ENCODE measurements at regions not wholly inside any gene's neighbourhood (a gene's known extent, or its start where the extent isn't known, plus 50 kb on each side); places are given as distances from the start of the nearest gene placed in this dataset.

DNA sequence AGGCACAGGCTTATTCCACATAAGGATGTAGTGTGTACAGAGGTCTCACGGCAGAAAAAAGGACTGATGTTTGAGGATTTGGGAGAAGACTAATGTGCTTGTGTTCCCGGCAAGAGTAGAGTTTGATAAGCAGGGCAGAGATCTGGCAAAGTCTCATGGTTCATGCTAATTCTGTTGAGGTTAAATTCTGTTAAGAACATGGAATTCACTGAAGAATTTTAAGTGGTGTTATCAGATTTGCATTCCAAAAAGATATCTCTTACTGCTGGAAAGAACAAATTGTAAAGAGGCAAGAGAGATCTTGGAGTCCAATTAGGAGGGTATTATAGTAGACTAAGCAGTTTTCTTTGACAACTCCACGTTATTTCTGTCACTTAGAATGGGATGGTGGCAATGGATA is 348.3 kb downstream of the TDRD3 start:
- TF ChIP-seq, protein P1, sequence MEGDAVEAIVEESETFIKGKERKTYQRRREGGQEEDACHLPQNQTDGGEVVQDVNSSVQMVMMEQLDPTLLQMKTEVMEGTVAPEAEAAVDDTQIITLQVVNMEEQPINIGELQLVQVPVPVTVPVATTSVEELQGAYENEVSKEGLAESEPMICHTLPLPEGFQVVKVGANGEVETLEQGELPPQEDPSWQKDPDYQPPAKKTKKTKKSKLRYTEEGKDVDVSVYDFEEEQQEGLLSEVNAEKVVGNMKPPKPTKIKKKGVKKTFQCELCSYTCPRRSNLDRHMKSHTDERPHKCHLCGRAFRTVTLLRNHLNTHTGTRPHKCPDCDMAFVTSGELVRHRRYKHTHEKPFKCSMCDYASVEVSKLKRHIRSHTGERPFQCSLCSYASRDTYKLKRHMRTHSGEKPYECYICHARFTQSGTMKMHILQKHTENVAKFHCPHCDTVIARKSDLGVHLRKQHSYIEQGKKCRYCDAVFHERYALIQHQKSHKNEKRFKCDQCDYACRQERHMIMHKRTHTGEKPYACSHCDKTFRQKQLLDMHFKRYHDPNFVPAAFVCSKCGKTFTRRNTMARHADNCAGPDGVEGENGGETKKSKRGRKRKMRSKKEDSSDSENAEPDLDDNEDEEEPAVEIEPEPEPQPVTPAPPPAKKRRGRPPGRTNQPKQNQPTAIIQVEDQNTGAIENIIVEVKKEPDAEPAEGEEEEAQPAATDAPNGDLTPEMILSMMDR (IDR thresholded peaks at IDR 0.05), result no peak
- TF ChIP-seq POLR2A (IDR thresholded peaks at IDR 0.05), result no peak

Measured in transverse colon (tissue), 3 donors.